ENCODE measurements at regions not wholly inside any gene's neighbourhood (a gene's known extent, or its start where the extent isn't known, plus 50 kb on each side); places are given as distances from the start of the nearest gene placed in this dataset.

GRCh38 chr11:134562941-134563471 lies 151.0 kb upstream of the B3GAT1 start:
- DNase-seq: no peak

GRCh38 chr11:134562196-134562595 lies 150.2 kb upstream of the B3GAT1 start:
- DNase-seq: no peak

DNA sequence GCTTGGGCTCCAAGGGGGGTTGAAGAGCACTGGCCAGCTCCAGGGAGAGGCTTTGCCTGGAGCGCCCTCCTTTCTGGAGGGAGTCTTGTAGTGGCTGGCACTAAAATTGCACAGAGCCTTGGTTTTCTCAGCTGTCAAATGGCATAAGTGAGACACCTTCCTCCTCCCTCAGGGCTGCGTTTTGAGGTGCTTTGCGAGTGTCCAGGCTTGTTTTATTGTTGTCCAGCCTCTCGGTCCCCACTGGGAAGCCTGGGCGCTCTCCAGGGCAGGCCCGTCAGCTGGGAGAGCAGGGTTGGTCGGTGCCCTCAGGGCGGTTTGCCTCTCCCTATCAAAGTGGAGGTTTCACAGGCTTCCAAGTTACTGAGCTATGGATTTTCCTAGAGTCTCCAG lies 149.3 kb upstream of the B3GAT1 start:
- DNase-seq: no peak

DNA sequence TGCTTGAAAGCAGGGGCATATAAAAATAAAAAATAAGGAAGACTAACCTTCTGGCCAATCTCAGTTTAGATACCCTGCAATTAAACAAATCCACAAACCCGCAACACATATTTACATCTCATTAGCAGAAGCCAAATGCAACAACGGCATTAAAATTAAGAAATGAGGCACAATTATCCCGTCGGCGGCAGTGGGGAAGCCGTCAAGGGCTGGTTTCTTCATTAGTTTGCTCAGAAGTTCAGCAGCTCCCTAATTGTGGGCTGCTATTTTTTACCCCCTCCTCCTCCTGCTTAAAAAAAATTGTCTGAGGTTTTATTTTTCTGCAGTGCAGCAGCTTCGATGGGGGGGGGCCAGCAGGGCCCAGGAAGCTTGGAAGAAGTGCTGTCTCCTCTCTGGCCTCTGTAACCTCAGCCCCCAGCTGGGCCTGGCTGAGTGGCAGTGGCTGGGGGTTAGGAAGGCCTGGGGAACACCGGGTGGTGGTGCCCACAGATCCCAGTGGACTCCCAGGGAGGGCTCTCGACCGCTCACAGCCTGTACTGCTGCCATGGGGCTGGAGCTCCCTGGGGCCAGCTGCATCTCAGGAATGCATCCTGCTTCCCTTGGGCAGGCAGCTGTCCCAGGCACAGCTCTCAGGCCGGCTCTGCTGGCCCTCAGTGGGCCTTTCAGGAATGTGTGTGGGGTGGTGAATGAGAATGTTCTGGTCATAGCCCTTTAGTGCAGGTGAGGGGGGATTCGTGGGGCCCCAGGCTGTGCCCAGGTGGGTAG lies 148.7 kb upstream of the B3GAT1 start:
- no peak for DNase-seq

DNA sequence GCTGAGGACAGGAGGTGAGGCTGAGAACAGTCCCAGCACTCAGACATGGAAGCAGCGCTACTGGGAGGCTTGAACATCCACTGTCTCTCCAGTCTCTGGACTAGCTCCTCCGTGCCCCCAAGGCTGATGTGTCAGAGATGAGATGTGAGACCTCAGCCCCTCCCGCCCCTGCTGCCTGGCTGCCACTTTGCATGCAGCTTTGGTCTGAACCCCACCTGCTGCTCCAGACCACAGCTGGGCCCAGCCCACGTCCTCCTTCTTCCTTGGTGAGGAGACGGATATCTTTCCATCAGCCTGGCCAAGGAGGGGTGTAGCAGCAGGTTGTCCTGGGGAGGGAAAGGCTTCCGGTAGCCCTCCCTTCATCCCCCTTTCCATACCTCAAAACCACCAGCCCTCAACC lies 148.0 kb upstream of the B3GAT1 start:
- no peak for DNase-seq

GRCh38 chr11:134559602-134559962 lies 147.5 kb upstream of the B3GAT1 start:
- DNase-seq: no peak

DNA sequence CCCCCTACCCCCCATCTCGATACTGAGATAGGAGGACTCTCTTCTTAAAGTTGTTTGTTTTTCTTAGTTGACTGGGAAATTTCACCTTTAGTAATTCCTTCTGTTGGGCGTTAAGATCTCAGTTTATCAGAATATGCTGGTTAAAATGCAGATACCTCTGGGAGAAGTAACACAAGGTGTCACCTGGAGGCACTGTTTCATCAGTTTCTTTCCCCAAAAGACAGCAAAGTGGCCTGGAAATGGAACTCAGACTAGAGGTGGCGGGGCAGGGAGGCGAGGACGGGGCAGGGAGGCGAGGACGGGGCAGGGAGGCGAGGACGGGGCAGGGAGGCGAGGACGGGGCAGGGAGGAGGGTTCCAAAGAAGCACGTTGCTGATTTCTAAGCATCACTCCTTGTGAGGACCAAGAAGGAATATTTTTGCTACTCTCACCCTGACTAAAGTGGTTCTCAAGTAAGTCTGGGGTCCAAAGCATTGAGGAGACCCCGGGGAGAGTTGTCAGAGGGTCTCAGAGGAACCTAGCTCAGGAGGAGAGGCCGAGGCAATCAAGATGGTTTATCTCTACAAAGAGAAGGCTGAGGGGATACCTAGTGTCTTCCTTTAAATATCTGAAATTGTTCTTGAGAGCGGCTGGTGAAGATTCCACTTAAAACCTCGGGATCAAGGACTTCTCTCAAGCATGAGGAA lies 147.0 kb upstream of the B3GAT1 start:
- DNase-seq: no peak

DNA sequence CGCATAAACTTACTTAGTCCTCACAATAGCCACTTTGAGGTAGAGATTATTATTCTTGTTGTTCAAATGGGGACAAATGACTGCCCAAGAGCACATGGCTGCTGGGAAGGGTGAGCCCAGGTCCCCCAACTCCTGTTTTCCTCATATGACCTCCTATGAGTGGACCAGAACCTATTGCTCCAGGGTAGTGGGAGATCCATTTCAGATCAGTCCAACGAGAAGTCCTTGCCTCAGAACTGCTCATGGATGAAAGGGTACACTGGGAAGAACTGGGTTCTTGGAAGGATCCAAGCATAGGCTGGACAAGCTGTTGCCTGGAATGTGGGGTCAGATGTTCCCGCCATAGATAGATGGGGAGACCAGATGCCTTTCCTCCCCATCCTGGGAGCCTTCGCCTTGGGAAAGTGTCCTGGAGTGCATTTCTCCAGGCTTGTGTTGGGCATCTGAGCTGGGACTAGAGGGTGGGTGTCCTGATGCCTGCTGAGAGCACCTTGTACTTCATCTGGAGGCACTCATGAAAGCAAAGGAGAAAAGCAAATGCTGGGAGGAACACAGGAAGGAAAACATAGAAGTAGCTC lies 146.3 kb upstream of the B3GAT1 start:
- DNase-seq: no peak

- no peak for DNase-seq
Observed at GRCh38 chr11:134557571-134558257, 145.7 kb upstream of the B3GAT1 start.

GRCh38 chr11:134556186-134556585 lies 144.1 kb upstream of the B3GAT1 start:
- DNase-seq: no peak

GRCh38 chr11:134555510-134555909 lies 143.5 kb upstream of the B3GAT1 start:
- DNase-seq: no peak

- DNase-seq: no peak
Observed at GRCh38 chr11:134554861-134555260, 142.8 kb upstream of the B3GAT1 start.

DNA sequence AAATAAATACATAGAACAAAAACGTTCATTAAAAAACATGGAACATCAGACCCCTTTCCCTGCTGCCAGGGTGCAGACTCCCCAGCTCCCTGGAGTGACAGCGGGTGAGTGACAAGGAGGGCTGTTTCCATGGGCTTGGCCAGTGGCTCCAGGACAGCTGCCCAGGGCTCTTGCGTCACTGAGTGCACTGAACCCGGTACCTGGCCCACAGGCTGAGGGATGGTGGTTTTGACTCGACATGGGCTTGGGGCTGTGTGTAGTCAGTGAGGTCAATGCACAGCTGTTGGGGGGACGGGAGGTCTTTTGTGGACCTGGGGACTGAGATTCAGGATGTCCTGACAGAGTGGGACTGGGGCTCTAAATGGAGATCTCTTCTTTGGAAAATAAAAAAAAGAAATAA lies 142.1 kb upstream of the B3GAT1 start:
- no peak for DNase-seq

GRCh38 chr11:134552749-134553148 lies 140.7 kb upstream of the B3GAT1 start:
- no peak for DNase-seq

DNA sequence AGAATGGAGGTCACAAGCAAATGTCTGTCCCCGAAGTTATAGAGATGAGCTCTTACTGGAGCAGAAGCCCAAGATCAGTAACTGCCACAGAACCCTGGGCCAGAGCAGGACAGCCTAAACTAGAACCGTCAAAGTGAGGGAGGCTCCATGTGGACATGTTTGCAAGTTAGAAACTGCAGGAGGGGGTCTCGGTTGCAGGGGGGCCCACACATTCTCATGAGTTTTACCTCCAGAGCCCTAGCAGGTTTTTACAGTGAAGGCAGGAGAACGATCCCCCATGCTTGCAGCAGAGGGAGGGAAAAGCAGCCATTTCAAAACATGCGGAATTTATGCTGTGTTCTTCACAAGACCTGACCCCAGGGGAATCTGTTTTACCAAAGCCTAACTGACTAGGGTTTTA lies 133.5 kb upstream of the B3GAT1 start:
- DNase-seq: no peak

- DNase-seq: no peak
Observed at GRCh38 chr11:134544095-134544815, 132.2 kb upstream of the B3GAT1 start.

DNA sequence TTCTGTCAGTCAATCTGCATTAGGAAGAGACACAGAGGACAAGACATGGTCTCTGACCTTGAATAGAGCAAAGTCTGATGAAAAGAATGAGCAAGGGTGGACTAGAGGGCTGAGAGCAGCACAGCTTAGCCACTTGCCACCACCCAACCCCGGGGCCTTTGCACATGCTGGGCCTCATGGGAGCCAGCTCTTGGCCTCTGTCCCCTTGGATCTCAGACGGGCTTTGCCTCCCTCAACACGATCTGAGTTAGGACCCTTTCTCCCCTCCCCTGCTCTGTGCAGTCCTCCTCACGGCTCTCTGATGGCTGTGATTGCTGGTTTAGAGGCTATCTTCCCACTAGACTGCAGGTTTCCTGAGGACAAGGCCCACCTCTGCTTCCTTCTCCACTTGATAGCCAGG lies 131.6 kb upstream of the B3GAT1 start:
- no peak for DNase-seq

DNA sequence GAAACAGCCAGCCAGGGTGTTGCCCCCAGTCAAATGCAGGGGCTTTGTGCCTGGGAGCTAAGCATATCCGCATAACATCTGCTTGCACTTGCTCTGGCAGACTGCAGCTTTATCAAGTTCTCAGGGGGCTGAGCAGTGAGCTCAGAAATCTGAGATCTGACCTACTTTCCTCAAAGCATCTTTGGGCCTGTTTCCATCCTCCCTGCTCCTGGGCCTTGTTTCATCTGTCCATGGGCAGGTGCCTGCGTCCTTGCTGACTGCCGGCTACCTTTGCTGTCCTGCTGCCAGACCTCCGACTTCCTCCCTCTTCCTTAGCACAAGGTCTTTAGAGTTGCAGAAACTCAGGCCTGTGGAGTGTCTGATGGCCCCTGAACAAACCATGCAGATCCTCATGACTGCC lies 131.2 kb upstream of the B3GAT1 start:
- DNase-seq: no peak

- no peak for DNase-seq
Observed at GRCh38 chr11:134542401-134543165, 130.5 kb upstream of the B3GAT1 start.

GRCh38 chr11:134541951-134542350 lies 129.9 kb upstream of the B3GAT1 start:
- DNase-seq: no peak

GRCh38 chr11:134541355-134541754 lies 129.3 kb upstream of the B3GAT1 start:
- DNase-seq: no peak

DNA sequence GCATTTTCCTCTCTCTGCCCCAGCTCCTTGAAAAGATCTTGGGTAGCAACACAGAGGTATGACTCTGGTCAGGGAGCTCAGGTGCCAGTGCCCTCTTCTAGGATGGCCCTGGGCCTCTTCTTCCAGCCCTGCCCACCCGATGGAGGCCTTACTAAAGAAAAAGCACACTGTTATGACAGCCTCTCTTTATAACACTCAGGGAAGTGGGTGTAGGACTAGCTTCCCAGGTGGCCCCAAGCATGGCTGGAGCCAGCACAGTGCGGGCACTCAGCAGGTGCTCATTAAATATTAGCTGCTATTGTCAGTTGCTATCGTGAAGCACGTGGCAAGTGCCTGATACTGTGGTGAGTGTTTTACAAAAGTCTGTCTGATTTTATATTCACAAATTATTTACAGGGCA lies 127.2 kb upstream of the B3GAT1 start:
- no peak for DNase-seq

Data from stimulated activated naive CD4-positive, alpha-beta T cell (primary cell).